K562 (cell line): ENCODE measurements at regions not wholly inside any gene's neighbourhood (a gene's known extent, or its start where the extent isn't known, plus 50 kb on each side); places are given as distances from the start of the nearest gene placed in this dataset.

Experiments used
- ATAC-seq: fragments of 200-7000 bp; cut with Tn5 transposase; 3 replicates; pipeline ENCODE4 v1.9.1; 2020; ENCODE audit warnings: moderate library complexity
- BruUV-seq: library from RNA; stranded (reverse); fragments of 400-500 nt; replicated peaks from 2 replicates; lab custom pipeline; 2021; lab: Mats Ljungman, UMichigan
- CTCF ChIA-PET: fragments of 300-600 bp; formaldehyde crosslinking; extraction: SDS; loops from one replicate; lab custom pipeline; 2021; ENCODE audit warnings: low intra/inter-chr PET ratio; lab: Yijun Ruan, JAX
- POLR2A ChIA-PET: fragments of 300-600, 350-650 bp; sonication (Branson Sonifier 250); formaldehyde crosslinking; extraction: SDS; loops from one replicate; lab custom pipeline; 2021; ENCODE audit warnings: antibody characterized with exemption, inconsistent platforms; lab: Yijun Ruan, JAX
- DNase-seq, 4 experiments: peaks; one replicate each; pipeline versions ENCODE4 v3.0.0 to v3.0.0-alpha.2; 2011 to 2018; ENCODE audit warnings: low spot score in 3 of 4, mixed read lengths in 3 of 4; ENCODE audit errors: extremely low read depth in 1 of 4
- FAIRE-seq: peaks from 2 replicates; lab custom pipeline; 2011; peaks lifted over from hg19 to GRCh38; lab: Jason Lieb, UNC
- H2AFZ ChIP-seq: 2 replicates; pipeline ENCODE4 v1.6.0; 2011; ENCODE audit warnings: low read depth, low read length, control low read depth, inconsistent platforms
- H3K27ac ChIP-seq: fragments of 200-600 bp; 3 replicates; pipeline ENCODE4 v1.8.0; 2011; ENCODE audit warnings: low read depth, mild to moderate bottlenecking, control low read depth, inconsistent platforms, low read length, moderate library complexity, mixed read lengths; ENCODE audit errors: extremely low read depth
- H3K27me3 ChIP-seq, 2 experiments: fragments of 300-600 bp in 1 of 2; 2 replicates in 1 of 2; 3 replicates in 1 of 2; pipeline versions ENCODE4 v1.6.0 to v1.8.0; 2011; ENCODE audit warnings: inconsistent platforms in 2 of 2, low read length in 2 of 2, mild to moderate bottlenecking in 1 of 2, mixed read lengths in 1 of 2, moderate library complexity in 1 of 2; ENCODE audit not compliant: control insufficient read depth in 2 of 2, insufficient read depth in 2 of 2
- H3K36me3 ChIP-seq: fragments of 300-600 bp; 3 replicates; pipeline ENCODE4 v1.8.0; 2011; ENCODE audit warnings: mild to moderate bottlenecking, low read length, inconsistent platforms; ENCODE audit not compliant: control insufficient read depth, insufficient read depth
- H3K4me1 ChIP-seq, 2 experiments: fragments of 200-600 bp in 1 of 2; replicated peaks in 1 of 2; 2 replicates in 1 of 2; 3 replicates in 1 of 2; pipeline versions ENCODE4 v1.5.1 to v1.8.0; 2011; ENCODE audit warnings: inconsistent platforms in 2 of 2, low read length in 2 of 2, mild to moderate bottlenecking in 1 of 2, mixed read lengths in 1 of 2, moderate library complexity in 1 of 2; ENCODE audit not compliant: control insufficient read depth in 2 of 2, insufficient read depth in 2 of 2
- H3K4me2 ChIP-seq: 2 replicates; pipeline ENCODE4 v1.6.1; 2011; ENCODE audit warnings: low read length, control low read depth, inconsistent platforms, mixed read lengths; ENCODE audit not compliant: insufficient read depth
- H3K4me3 ChIP-seq: fragments of 200-600 bp; sonication (generic), shearing (Covaris generic); 2 replicates; pipeline ENCODE4 v1.5.1; 2016; ENCODE audit warnings: control low read depth, inconsistent platforms
- H3K79me2 ChIP-seq: fragments of 200-600 bp; 3 replicates; pipeline ENCODE4 v1.8.0; 2011; ENCODE audit warnings: low read length, inconsistent platforms; ENCODE audit not compliant: control insufficient read depth, insufficient read depth
- H3K9ac ChIP-seq, 2 experiments: 2 replicates each; pipeline versions ENCODE4 v1.6.0 to v1.6.1; 2011; ENCODE audit warnings: low read depth in 2 of 2, low read length in 2 of 2, control low read depth in 1 of 2, inconsistent platforms in 1 of 2, mild to moderate bottlenecking in 1 of 2, mixed read lengths in 1 of 2; ENCODE audit not compliant: insufficient read depth in 1 of 2
- H3K9me1 ChIP-seq: one replicate; pipeline ENCODE4 v1.6.0; 2011; ENCODE audit warnings: inconsistent platforms, mild to moderate bottlenecking, low read length, moderate library complexity; ENCODE audit not compliant: control insufficient read depth, insufficient read depth
- H3K9me3 ChIP-seq: replicated peaks from 2 replicates; pipeline ENCODE4 v1.5.1; 2011; ENCODE audit warnings: low read depth, low read length, inconsistent platforms; ENCODE audit not compliant: control insufficient read depth, insufficient read depth
- H4K20me1 ChIP-seq: replicated peaks from 2 replicates; pipeline ENCODE4 v1.6.1; 2011; ENCODE audit warnings: low read length, inconsistent platforms, mixed read lengths; ENCODE audit not compliant: control insufficient read depth, insufficient read depth
- BRD9 ChIP-seq: fragments of 450-650 bp; IDR thresholded peaks from 2 replicates; pipeline ENCODE4 v1.6.1; 2018; ENCODE audit warnings: low read depth; ENCODE audit not compliant: partially characterized antibody
- CEBPB ChIP-seq: fragments of 450-650 bp; IDR thresholded peaks from 2 replicates; pipeline ENCODE4 v1.6.1; 2016; ENCODE audit warnings: missing genetic modification characterization, missing compliant biosample characterization
- DMBX1 ChIP-seq: fragments of 250-450 bp; sonication (Bioruptor Pico); IDR thresholded peaks from 2 replicates; pipeline ENCODE4 v1.8.0; 2022; ENCODE audit warnings: inconsistent platforms, mild to moderate bottlenecking, moderate library complexity, borderline replicate concordance
- HEY1 ChIP-seq: fragments of 250-450 bp; sonication (Bioruptor Pico); IDR thresholded peaks from 2 replicates; pipeline ENCODE4 v1.5.0; 2020; ENCODE audit warnings: mild to moderate bottlenecking, moderate library complexity, borderline replicate concordance
- KAT2B ChIP-seq: IDR thresholded peaks from one replicate; pipeline ENCODE4 v1.6.1; 2012; ENCODE audit warnings: low read depth, mild to moderate bottlenecking, control low read depth, inconsistent platforms, low read length, moderate library complexity
- NFATC3 ChIP-seq: fragments of 450-650 bp; IDR thresholded peaks from 2 replicates; pipeline ENCODE4 v1.6.1; 2017; ENCODE audit warnings: mild to moderate bottlenecking
- TAF9B ChIP-seq: fragments of 450-650 bp; IDR thresholded peaks from 2 replicates; pipeline ENCODE4 v1.6.1; 2018; ENCODE audit warnings: mild to moderate bottlenecking; ENCODE audit not compliant: partially characterized antibody
- ZNF217 ChIP-seq: sonication (generic); formaldehyde crosslinking; IDR thresholded peaks from 2 replicates; pipeline ENCODE4 v1.8.0; 2022; ENCODE audit warnings: mild to moderate bottlenecking, missing genetic modification reagents
- ZNF395 ChIP-seq: fragments of 200-800 bp; sonication (Bioruptor generic); IDR thresholded peaks from 2 replicates; pipeline ENCODE4 v1.6.1; 2017; ENCODE audit warnings: missing genetic modification characterization, missing compliant biosample characterization
- WGBS: fragments of 100-300 bp; shearing (Covaris generic); methylation state at CpG from one replicate; pipeline ENCODE4 v1.1.6; 2016; ENCODE audit warnings: low coverage, mixed read lengths; ENCODE audit not compliant: insufficient coverage; ENCODE audit errors: missing lambda C conversion rate; 5-methylcytosine and 5-hydroxymethylcytosine counted together
- in situ Hi-C: fragments of 300-500 bp; cut with MboI; formaldehyde crosslinking; loops from 4 replicates; pipeline ENCODE4 v1.15.0; 2018; ENCODE audit warnings: inconsistent platforms, mixed read lengths
- intact Hi-C: fragments of 100-400 bp; cut with micrococcal nuclease; formaldehyde crosslinking; loops from 2 replicates; pipeline ENCODE4 v1.14.2; 2022

- in situ Hi-C loops (no loop called here), intact Hi-C loops (loop anchor here (10.0 kb wide), 1 partner anchor 207 kb away; no protein-coding TSS in a partner anchor)
- Histone ChIP-seq H3K36me3 (no peaks in the 10 kb centered on the region), H3K4me2 (no peak overlapping the region), H3K4me1 (peaks cover 0 to 5% of the 10 kb centered on the region in 2 experiments; a peak in 1 of 5 replicates), H3K79me2 (no peaks in the 10 kb centered on the region), H2AFZ (peak overlapping the region; percentile 16; the same call in 1 of the 2 replicates), H3K9ac (no peak overlapping the region), H3K4me3 (no peak overlapping the region), H3K9me1 (no peaks in the 10 kb centered on the region), H3K27ac (no peak overlapping the region), H4K20me1 (no peaks in the 10 kb centered on the region), H3K9me3 (no peaks in the 10 kb centered on the region), H3K27me3 (no peaks in the 10 kb centered on the region)
- POLR2A ChIA-PET, result no interaction called here
- WGBS, result 45% methylated on average over 10 of the region's 10 CpGs
- TF ChIP-seq ZNF395, result no peak
- TF ChIP-seq KAT2B, result no peak
- TF ChIP-seq HEY1 (CRISPR knock-in tag), result no peak
- TF ChIP-seq ZNF217 (CRISPR knock-in tag), result no peak
- no peak for TF ChIP-seq CEBPB
- no peak for TF ChIP-seq TAF9B
- TF ChIP-seq BRD9, result no peak
- no peak for TF ChIP-seq DMBX1 (CRISPR knock-in tag)
- no peak for TF ChIP-seq NFATC3
- DNase-seq (no peak), FAIRE-seq (no peak), ATAC-seq (no peak; the same call in 2 of the 3 replicates)
- CTCF ChIA-PET, result no interaction called here
- no TSS peak for BruUV-seq
Measured at GRCh38 chr2:58767828-58768714, 526.9 kb upstream of the FANCL start.
